ENCODE measurements at regions not wholly inside any gene's neighbourhood (a gene's known extent, or its start where the extent isn't known, plus 50 kb on each side); places are given as distances from the start of the nearest gene placed in this dataset.

- no peak for DNase-seq
Measured at GRCh38 chr2:16124881-16125613, 184.7 kb downstream of the MYCN start.

DNA sequence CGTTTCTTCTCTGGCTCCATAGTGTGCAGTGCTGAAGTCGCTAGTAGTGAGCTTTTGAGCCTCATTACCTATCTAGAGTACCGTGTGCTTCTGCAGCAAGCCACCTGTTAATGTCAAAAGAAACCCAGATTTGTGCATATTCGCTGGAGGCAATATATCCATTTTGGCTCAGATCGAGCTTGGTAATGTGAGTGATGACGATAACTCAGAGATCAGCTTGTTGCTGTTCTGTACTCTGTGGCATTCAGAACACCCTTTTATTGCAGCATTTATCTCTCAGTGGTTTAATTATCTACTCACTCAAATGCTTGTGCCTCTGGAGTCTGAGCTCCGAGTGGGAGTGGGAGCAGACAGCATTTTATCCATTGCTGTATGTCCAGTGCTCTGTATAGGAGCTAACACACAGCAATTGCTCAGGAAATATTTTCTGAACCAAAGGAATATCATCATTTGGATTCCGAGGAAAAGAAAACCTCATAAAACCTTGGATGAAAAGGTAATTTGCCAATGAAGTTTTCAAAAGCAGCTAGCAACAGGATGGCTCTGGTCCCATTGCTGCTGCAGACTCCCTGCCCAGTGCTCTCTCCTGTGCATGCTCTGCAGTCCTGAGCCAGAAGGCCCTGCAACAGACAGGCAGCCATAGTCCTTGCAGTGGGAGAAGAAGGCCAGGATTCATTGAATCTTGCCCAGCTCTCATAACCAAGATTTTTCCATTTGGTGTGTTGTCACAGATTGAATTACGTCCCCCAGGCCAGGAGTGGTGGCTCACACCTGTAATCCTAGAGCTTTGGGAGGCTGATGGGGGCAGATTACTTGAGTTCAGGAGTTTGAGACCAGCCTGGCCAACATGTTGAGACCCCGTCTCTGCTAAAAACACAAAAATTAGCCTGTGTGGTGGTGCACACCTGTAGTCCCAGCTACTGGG lies 183.8 kb downstream of the MYCN start:
- no peak for DNase-seq

DNA sequence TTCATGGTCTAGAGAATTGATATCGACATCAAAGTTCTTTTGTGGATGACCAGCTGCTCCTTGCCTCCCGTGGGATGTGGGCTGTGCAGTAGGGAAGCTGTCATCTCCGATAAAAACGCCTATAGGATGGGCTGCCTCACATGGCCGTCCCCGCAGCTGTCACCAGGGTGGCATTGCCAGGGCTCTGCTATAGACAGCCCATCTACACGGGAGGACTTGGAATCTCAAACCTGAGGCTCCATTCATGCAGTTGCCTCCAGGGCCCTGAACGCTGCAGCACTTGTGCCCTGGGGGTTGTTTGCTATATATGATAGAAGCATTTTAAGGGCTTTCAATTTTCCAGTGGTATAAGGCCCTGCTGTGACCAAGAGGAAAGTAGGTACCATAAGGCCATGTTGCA lies 183.1 kb downstream of the MYCN start:
- no peak for DNase-seq

- DNase-seq: no peak
Measured at GRCh38 chr2:16122556-16122955, 182.2 kb downstream of the MYCN start.

DNA sequence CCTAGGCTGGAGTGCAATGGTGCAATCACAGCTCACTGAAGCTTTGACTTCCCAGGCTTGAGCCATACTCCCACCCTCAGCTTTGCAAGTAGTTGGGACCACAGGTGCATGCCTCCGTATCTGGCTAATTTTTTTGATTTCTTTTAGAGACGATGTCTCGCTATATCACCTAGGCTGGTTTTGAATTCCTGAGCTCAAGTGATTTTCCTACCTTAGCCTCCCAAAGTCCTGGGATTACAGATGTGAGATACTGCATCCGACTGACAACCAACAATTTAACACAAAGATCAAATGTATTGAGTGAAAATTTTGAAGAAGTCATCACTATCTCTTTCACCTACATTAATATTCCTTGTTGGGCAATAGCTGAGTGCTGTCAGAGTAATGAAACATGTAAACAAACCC lies 181.6 kb downstream of the MYCN start:
- no peak for DNase-seq

- no peak for DNase-seq
Measured at GRCh38 chr2:16121231-16121985, 181.1 kb downstream of the MYCN start.

DNA sequence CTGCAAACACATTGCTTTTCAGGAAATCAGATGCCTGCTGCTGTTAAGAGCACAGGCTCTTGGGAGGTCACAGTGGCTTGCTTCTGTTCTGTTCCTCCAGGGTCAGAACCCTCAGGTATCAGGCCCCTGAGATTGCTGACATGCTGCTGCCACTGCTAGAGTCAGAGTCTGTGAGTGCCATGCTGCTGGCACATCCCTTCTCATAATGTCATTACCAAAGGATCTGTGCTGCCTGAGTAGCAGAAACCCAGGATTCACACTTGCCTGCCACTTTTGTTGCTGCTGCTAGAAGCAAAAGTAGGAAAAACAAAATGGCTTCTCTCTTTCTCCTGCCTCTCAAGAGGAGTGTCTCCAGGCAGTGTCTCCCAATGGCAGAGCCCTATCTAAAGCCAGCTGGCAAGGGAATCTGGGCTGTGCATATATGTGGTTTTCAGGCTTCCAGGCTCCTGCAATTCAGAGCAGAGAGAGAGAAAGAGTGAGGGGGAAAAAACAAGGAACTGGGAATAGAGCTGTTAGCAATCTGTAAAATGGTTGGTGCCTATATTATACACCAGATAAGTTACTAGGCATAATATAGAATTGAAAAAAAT lies 180.3 kb downstream of the MYCN start:
- no peak for DNase-seq

DNA sequence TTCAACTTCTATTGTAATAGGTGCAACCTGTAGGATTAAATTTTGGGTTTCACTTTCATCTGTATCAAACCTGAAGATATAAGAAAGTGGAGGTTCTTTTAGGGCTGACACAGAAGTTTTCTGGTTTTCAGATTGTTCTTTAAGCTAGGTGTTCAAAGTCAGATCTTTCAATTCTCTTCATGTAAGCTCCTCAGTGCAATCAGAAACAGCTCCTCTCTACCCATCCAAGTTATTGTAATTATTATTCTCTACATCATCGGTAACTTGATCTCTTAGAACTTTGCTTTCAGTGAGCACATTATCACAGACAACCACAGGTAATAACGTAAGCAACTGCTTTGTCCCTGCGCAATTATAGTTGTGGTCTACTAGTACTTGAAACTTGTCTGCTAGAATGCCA lies 179.4 kb downstream of the MYCN start:
- DNase-seq: no peak

DNA sequence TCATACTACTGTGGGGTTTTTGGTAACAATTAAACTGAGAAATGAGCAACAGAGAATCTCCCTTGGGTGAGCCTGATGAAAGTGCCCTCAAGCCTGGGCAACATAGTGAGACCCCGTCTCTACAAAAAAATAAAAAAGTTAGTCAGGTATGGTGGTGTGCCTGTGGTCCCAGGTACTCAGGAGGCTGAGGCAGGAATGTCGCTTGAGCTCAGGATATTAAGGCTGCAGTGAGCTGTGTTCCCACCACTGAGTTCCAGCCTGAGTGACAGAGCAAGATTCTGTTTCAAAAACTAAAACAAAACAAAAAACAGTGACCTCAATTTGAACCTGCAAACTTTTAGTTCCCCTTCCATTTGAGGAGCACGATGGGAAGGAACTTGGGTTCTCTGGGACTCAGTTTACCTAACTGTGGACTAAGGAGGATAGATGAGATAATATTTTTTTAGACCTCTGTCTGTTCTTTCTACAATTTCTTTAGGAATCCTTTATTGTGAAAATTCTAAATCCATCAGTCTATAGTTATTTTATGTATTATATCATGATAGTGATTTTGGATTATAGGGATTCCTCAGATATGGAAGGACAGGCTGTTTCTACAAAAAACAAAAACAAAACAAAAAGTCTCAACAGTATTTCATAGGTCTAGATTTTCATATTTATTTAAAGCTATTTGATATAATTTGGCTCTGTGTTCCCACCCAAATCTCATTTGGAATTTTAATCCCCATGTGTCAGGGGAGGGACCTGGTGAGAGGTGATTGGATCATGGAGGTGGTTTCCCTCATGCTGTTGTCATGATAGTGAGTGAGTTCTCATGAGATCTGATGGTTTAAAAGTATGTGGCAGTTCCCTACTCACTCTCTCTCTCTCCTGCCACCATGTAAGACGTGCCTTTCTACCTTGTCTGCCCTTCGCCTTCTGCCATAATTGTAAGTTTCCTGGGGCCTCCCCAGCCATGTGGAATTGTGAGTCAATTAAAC lies 178.6 kb downstream of the MYCN start:
- no peak for DNase-seq

DNA sequence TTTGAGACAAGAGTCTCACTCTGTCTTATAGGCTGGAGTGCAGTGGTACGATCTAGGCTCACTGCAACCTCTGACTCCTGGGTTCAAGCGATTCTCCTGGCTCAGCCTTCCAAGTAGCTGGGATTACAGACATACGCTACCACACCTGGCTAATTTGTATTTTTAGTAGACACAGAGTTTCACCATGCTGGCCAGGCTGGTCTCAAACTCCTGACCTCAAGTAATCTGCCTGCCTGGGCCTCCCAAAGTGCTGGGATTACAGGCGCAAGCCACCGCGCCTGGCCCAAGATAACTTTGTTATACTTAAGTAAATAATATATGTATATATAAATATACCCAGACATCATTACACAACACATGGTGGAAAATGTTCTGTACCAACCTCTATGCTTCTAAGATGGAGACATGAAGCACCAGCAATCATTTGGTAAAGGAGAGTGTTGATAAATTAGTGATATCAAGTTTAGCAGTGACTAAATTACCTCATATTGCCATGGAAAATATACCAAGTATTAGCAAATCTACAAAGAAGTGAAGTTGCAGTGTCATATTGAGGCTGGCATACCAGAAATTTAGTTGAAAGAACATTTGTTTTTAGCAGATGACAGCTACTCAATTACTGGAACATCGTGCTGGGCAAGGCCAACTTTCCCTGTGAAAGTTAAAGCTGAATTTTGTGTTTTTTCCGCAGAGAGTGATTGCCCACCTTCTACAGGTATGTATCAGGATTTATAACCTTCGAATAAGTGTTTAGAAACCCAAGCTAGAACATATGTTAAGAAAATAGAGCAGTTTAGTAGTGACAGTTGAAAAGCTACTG lies 177.7 kb downstream of the MYCN start:
- DNase-seq: no peak

GRCh38 chr2:16117021-16117700 lies 176.8 kb downstream of the MYCN start:
- no peak for DNase-seq

GRCh38 chr2:16115881-16116830 lies 175.8 kb downstream of the MYCN start:
- DNase-seq: no peak

DNA sequence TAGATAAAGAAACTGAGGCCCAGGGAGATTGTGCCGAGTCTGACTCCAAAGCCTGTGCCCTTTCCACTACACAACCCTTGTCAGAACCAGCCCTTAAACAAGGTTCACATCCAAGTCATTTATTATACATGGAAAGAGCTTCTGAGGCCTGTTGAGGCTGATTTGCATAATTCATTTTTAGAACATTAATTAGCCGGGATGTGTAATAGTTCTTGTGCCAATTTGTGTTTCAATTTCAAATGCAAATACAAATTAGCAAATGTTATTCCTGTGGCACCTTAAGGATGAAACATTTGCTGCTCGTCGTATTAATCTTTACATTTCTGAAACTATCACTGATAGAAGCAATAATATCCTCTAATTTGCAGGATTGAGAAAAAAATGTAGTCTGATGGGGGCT lies 174.9 kb downstream of the MYCN start:
- no peak for DNase-seq

DNA sequence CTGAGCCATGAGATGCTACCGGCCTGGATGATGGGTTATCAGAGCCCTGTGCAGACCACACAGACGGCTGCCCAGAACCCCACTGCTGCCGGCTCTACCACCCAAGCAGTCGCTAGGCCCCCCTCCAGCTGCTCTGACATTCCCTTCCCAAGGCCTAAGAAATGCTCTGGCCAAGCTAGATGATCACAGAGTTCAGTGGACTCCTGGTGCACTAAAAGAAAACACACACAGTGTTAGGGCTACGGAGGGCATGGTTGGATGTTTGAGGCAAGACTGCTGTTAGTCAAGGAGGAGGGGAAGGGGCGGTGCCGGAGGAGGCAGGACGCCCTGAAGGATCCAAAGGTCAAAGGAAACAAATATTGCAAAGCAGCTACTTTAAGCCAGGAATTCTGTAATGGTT lies 174.5 kb downstream of the MYCN start:
- DNase-seq: no peak

DNA sequence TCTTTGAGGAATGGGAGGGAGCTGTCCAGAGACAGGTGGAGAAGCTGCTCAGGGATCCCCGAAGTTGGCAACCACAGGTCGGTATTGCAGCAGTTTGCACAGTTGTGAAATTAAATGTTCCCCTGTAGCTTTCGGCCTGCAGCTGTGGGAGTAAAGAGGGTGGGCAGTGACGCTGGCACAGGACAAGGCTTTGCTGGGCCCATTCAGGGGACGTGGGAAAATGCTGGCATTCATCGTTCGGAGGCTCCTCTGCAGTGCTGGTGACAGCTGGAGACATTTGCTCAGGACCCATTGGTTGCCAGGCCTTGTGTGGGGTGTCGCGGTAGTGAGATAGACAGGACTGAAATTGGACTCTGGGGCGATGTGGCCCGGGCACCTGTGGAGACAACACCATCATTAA lies 173.7 kb downstream of the MYCN start:
- no peak for DNase-seq

GRCh38 chr2:16113568-16113967 lies 173.2 kb downstream of the MYCN start:
- DNase-seq: no peak

GRCh38 chr2:16112972-16113560 lies 172.7 kb downstream of the MYCN start:
- DNase-seq: no peak

GRCh38 chr2:16112251-16112971 lies 172.1 kb downstream of the MYCN start:
- DNase-seq: no peak
